ENCODE measurements at regions not wholly inside any gene's neighbourhood (a gene's known extent, or its start where the extent isn't known, plus 50 kb on each side); places are given as distances from the start of the nearest gene placed in this dataset.

DNA sequence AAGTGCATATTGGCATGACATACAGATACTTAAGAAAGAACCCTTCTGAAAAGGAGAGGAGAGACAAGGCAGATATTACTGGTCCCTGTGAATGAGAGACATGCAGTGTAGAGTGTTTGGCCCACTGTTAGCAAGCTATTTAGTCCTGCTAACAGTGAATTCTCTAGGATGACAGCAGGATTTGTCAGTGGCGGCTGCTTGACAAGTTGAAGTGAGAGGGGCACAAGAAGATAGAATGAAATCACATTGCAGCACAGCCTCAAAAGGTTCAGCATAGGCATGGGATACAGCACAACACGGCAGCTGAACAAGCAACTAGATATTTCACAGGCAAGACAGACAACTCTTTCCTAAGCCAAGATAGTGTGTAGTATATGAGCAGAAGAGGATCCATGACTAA is 407.9 kb downstream of the PLA2G4A start:
- no peak for DNase-seq (ENCODE audit: low read depth)

DNA sequence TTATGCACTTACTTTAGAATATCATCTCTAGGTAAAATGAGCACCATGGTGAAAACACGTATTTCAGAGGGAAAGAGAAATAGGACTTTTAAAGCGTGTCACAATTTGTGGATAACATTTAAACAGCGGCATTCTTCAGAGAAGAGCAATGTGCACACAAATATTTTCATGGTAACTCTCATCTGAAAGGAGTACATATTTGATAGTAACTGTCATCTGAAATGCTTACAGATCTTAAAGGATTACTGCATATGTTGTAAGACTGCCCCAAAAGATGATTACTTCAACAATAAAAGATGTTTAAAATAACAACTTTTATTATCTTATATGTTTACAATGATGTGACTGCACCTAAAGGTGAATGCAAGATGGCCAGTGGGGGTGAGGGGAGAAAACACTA is 408.8 kb downstream of the PLA2G4A start:
- no peak for DNase-seq (ENCODE audit: low read depth)

DNA sequence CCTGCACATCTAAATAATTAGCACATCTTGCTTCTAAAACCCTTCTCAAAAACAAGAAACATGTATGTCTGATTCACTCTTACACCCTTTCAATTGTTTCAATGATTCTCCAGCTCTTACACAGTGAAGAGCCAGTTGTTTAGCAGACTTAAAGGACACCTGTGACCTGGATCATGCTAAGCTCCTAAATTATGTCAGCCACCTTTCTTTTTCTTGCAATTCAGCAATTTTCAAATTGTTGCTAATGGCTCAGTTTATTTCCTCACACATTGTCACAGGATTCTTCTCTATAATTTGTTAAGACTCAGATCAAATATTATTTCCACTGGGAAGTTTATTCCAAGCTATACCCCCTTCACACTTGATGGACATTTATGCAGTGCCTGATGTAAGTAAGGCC is 413.2 kb downstream of the PLA2G4A start:
- DNase-seq (ENCODE audit: low read depth): no peak

DNA sequence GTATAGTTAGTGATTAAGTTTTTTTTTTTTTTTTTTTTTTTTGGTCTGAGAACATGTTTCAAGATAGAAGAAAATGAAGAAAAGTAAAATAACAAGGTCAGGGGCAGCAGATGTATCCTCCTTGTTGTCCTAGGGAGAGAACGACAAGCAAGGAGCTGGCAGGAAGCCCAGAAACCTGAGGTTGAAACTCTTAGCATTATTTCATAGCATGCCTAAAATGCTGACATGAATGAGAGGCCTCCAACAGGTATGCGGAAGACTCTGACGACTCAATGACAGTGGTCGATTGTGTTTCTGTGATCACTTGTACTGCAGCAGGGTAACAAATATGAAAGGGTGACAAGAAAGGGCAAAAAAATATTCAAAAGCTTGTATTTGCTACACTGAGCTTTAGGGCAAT is 415.9 kb downstream of the PLA2G4A start:
- DNase-seq (ENCODE audit: low read depth): no peak

DNA sequence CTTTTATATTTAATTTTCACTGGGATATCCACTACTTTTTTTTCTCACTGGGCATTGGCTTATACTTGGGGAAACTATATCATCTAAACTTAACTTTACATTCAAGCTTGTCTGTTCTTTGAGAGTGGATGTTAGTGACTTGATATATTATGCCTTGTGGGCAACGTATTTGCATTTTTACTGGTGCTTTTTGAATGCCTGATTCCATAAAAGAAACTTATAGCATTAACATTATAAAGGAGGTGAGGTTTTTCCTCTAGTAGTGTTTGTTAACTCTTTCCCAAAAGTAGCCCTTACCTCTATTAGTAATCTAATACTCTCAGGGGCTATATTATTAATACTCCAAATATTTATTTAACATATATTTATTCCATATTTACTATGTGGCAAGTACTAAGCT is 416.5 kb downstream of the PLA2G4A start:
- no peak for DNase-seq (ENCODE audit: low read depth)

DNA sequence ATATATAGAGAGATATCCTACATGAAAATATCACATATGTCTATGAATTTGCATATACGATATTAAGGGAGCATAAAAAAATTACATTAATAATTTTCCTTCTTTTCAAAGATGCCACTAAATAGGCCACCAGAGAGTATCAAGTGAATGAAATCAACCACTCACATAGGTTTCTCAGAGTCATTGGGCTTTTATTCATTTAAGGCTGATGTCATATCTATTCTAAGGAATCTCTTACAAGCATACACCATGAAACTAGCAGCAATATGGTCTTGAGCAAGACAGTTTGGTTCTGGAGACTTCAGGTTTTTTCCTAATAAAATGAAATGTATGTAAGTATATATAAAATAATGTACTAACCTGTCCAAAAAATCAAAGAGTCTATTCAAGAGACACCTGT is 420.4 kb downstream of the PLA2G4A start:
- no peak for DNase-seq (ENCODE audit: low read depth)

DNA sequence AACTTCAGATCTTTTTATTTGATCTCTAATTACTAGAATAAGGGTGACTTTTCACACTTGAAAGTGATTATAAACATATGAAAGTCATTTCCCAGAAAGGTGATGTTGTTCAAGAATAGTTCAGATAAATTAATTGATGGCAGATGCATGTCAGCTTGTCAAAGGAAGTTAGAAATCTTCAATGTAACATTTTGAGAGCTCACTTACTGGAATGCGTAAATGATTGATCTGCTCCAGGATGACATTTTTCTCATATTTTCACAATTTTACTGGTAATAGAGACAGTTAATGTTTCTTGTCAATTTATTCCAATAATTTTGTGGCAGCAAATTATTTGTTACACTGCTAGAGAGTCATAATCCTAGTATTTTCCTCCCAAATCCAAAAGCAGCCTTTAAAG is 424.2 kb downstream of the PLA2G4A start:
- DNase-seq (ENCODE audit: low read depth): no peak

DNA sequence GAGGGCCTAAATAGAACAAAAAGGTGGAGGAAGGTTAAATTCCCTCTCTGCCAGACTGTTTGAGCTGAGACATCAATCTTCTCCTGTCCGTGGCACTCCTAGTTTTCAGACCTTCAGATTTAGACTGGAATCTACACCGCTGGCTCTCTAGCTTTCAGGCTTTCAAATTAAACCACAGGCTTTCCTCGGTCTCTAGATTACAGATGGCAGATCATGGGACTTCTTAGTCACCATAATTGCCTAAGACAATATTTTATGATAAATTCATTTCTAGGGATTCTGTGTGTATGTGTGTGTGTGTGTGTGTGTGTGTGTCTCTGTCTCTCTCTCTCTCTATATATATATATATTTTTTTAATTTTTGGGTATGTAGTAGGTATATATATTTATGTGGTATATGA is 428.7 kb downstream of the PLA2G4A start:
- no peak for DNase-seq (ENCODE audit: low read depth)

DNA sequence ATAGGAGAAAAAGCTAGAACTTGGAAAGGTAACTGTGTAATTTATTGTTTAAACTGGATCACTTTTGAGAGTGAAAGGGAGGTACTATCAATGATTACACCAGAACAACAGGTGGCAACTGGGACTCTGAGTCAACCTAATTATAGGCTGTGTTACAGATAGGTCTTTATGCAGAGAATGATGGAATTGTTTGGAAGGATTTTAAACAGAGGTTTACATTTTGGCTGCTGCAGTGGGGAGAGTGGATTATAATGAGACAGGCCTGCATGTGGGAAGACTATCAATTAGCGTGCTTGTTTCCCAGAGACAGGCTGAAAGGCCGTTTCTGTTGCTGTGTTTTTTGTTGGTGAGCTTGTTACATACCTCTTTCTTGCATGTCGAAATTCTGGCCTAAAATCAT is 432.9 kb downstream of the PLA2G4A start:
- no peak for DNase-seq (ENCODE audit: low read depth)

DNA sequence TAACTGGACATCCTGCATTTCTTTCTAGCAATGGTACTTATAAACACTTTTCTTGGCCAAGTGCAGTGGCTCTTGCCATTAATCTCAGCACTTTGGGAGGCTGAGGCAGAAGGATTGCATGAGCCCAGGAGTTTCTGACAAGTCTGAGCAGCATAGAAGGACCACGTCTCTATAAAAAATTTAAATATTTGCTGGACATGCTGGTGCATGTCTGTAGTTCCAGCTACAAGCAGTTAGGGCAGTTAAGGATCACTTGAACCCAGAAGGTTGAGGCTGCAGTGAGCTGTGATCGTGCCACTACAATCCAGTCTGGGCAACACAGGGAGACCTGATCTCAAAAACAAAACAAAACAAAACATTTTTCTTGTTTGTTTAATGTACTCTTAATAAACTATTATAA is 434.0 kb downstream of the PLA2G4A start:
- no peak for DNase-seq (ENCODE audit: low read depth)

DNA sequence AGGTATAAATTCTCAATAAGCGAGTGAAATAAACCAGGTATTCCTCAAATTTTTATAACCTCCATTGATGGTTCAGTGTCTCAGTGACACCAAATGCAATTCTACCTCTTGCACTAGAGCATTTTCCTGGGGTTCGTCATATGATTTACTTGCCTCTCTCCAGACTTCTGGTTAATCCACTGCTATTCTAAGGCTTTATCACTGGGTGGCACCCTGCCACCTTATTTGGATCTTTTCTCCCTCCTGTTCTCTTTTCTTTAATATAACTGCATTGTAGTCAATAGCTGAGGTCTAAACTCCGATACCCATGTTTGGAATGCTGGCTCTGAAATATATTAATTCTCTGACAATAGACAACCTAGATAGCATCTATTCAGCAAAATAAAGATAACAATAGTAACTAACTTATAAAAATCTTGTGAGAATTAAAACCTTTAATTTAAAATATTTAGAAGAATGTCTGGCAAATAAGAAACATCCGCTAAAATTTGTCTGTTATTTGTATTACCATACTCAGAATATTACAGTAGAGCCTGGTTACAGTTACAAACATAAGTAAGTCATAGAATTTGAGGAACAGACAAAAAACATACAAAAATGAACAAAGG is 436.4 kb downstream of the PLA2G4A start:
- DNase-seq (ENCODE audit: low read depth): peak; percentile 18

DNA sequence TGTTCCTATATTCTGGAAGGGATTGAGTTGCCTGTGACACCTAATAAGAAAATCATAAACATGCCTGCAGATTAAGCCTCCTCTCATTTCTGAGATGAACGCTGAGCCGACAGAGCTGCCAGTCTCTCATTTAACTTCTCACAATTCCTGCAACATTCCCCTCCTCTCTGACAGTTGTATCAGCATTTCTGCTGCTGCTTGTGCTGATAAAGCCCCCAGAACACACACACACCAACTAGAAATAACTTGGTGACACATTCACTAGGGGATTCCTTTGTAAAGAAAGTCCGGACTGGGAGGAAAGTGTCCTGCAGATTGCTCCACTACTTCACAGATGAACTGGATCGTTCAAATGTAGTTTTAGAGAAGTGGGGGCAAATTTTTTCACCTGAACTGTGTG is 437.3 kb downstream of the PLA2G4A start:
- DNase-seq (ENCODE audit: low read depth): no peak

DNA sequence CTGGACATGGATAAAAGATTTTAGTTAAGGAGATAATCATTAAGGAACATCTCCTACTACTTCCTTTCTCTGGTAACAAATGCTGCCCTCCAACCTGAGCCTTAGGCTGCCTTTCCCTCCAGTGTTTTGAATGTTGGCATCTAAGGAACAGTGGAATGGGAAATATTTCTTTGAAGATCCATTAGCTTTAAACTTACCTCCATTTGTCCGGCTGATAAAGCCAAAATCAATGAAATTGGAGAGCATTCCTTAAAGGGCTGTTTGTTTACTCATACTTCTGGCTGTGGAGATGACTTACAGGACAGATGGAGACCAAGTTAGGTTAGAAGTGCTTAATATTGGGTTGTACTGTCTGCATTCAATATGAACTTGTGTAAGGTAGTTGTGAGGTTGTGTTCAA is 439.1 kb downstream of the PLA2G4A start:
- no peak for DNase-seq (ENCODE audit: low read depth)

DNA sequence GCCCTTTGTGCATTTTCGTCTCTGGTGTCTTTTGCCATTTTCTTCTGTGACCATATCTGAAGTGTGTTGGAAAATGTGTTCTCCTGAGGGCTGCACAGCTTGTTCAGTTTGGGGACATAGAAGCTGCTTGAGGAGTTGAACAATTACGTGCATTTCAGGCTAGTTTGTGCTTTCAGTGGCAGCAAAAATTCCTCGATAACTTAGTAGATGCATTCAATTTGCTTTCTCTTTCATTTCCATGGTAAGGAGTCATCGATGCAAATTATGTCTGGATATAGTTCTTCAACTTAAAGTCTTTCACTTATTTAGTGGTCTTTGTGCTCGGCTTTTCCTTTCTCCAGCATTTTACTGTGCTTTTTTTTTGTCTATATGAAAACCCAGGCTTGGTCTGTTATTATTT is 441.5 kb downstream of the PLA2G4A start:
- no peak for DNase-seq (ENCODE audit: low read depth)

DNA sequence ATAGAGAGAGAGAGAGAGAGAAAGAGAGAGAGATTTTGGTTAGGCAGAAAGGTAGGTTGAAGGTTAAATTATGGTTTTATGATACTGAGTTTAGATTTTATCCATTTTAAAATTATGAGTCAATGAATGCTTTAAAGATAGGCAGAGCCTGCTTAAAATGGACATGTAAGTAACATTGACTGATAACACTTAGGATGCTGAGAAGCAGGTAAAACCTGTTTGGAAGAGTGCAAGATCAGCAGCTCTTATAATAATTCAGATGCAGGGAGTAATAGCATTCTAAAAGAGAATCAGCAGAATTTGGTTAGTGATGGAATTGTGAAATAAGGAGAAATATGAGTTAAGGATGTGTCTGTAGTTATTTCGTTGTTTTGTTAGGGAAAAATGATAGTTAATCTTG is 446.6 kb downstream of the PLA2G4A start:
- no peak for DNase-seq (ENCODE audit: low read depth)

DNA sequence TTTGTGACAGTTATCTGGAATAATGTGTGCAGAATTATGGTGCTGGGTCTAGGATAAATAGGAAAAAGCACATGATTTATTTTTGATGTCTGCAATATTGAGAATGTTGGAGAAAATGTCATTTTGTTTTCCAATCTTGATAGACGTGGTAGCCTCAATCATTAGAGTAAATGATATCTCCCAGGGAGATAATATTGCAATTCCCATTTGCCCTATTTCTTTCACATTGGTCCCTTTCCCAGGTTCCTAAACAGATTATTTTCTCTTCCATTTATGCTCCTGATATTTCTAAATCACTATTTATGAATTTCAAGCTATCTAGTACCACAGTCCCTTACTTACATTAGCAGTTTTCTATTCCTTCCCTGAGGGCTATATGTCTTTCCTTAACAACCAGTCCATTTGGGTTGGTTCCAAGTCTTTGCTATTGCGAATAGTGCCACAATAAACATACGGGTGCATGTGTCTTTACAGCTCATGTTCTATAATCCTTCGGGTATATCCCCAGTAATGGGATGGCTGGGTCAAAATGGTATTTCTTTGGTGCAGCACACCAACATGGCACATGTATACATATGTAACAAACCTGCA is 447.3 kb downstream of the PLA2G4A start:
- no peak for DNase-seq (ENCODE audit: low read depth)

DNA sequence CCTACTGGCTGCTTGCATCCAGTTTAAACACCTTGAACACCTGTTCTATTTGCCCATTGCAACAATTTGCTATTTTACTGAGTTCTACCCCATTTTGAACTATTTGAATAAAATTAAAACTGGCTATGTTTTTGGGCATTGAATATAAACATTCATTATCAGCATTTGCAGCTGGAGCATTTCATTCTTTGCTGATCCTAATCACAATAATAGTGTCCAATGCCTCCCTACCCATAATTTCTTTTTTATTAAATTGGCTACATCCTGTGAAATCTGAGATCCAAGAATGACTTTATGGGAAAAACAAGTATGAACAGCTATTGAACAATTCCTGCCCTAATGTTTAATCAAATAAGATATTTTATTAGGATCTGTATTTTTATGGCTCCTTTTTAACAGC is 447.9 kb downstream of the PLA2G4A start:
- no peak for DNase-seq (ENCODE audit: low read depth)

DNA sequence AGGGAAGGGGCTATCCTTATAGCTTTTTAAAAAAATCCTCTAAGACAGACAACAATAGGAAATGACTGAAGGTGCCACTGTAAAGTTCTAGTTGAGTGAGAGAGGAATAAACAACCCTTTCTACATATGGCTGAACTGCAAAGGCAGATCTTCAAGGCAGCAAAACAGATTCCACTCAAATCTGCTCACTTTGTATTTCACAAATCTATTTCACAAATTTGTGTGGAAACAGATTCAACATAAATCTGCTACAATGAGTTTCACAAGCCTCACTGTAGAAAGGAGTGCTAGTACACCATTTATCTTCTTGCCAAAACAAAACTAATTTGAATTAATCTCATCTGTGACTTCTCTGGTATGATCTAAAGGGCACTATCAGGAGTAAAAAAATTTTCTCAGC is 451.3 kb downstream of the PLA2G4A start:
- DNase-seq (ENCODE audit: low read depth): no peak

DNA sequence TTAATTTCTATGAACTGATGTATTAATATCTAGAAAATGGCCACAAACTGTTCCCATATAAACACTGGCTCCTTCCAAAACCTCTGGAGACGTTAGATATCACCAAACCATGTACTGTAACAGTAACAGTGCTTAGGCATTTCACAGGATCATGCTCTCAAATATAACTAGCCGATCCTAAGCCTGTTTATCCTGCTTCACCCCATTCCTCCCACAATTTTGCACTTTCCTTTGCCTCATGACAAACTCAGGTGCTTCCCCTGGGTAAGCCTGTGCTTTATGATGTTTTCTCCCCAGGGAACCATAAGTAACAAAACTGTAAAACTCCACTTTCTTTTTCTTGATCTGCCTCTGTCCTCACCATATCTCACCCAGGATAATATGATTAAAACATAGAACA is 452.3 kb downstream of the PLA2G4A start:
- DNase-seq (ENCODE audit: low read depth): no peak

DNA sequence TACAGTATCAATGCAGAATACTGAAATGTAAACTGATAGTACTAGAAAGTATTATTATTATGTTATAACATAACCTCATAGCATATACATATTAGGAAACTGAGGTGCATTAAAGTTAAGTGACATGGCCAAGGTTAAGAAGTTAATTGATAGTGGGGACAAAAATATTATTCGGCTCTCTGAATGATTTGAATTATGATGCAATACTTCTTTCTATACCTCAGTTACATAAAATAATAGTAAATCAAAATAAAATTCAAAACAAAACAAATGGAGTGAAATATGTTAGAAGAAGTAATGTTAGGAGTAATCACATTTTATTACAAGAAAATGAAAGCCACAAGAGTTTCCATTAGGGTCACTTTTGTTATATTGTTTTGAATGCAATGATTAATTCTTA is 455.2 kb downstream of the PLA2G4A start:
- no peak for DNase-seq (ENCODE audit: low read depth)

DNA sequence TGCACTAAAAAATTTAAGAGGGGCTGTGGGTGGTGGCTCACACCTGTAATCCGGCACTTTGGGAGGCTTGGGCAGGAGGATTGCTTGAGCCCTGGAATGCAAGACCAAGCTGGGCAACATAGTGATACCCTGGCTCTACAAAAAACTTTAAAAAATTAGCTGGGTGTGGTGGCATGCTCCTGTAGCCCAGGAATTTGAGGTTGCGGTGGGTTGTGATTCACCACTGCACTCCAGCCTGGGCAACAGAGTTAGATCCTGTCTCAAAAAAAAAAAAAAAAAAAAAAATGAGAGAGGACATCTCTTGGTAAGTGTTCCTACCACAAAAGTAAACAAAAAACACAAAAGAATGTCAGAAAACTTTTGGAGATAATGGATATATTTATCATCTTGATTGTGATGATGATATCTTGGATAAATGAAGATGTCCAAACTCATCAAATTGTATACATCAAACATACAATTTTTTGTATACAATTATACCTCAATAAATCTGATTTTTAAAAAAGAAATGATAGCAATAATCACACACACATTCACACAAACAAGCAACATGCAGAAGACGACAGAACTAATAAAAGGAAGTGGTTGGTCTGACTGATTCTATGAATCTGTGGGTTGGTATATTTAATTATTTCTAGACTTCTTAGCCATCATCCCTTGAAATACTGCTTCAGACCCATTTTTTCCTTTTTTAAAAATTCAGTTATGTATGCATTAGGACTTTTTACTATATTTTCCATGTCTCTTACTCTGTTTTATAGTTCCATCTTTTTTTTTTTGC is 465.9 kb downstream of the PLA2G4A start:
- no peak for DNase-seq (ENCODE audit: low read depth)

DNA sequence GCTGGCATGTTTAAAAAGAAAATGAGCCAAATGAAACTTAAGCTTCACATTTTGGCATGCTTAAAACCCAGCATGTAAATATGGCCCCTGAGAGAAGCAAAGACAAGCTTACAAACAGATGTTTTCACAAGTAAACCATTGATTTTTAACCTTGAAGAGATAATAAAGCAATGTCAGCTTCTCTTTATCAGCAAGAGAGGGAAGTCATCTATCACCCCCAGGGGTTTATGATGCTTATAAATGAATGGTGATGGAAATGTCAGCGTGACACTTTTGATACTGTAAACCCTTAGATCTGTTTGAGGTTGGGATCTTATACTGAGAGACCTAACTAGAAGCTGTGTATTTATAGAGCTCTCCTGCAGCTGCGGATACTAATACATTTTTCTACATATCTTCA is 471.3 kb downstream of the PLA2G4A start:
- no peak for DNase-seq (ENCODE audit: low read depth)

DNA sequence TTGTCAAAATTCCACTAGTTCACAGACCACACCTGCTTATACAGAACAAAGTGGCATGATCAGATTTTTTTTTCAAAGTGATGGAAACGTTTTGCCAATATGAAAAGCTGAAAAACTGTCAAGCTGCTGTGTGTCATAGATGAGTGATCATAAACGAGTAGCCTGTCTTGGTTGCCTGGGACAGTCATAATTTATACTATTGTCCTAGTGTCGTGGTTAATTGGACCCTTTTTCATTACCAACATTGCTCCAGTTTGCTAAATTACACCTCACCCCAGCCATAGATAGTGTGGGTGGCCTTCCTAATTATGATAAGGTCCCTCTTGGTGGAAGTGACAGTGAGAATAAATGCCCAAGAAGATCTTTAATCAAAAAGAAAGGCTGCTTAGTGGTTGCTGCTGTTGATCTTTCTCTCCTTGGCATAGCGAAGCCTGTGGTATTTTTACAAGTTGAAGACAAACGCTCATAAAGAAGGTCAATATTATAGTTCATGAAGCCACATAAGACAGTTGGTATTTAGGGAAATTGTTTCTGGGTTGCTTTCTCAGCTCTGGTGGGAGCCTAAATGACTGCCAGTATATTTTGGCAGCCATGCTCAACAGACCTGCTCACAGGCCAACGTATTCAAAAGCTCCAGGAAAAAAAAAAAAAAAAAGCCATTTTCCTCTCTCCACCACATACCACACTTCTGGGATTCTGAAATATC is 478.1 kb downstream of the PLA2G4A start:
- no peak for DNase-seq (ENCODE audit: low read depth)

Measured in stromal cell of bone marrow (primary cell).